ENCODE measurements at regions not wholly inside any gene's neighbourhood (a gene's known extent, or its start where the extent isn't known, plus 50 kb on each side); places are given as distances from the start of the nearest gene placed in this dataset.

- no peak for TF ChIP-seq POLR2A (IDR thresholded peaks at IDR 0.05; ENCODE audit: low read depth, low read length)
- TF ChIP-seq TAF1 (IDR thresholded peaks at IDR 0.05; ENCODE audit: borderline replicate concordance, low read depth, low read length) = no peak
These were observed 505.5 kb downstream of the GALR1 start for GRCh38 chr18:77755187-77755586.

Data from GM12892 (cell line).